H1 (cell line): ENCODE measurements at regions not wholly inside any gene's neighbourhood (a gene's known extent, or its start where the extent isn't known, plus 50 kb on each side); places are given as distances from the start of the nearest gene placed in this dataset.

Source experiments
- CBX8 ChIP-seq: fragments of 300-800, 300-1000 bp; sonication (generic); IDR thresholded peaks from 2 replicates; pipeline ENCODE4 v1.7.1; 2016; ENCODE audit warnings: low read depth, low read length, borderline replicate concordance
- EGR1 ChIP-seq: IDR thresholded peaks from 2 replicates; pipeline ENCODE4 v1.6.1; 2011; ENCODE audit warnings: low read depth, low read length, borderline replicate concordance
- HDAC6 ChIP-seq: IDR thresholded peaks from one replicate; pipeline ENCODE4 v1.7.1; 2012; ENCODE audit warnings: low read depth, mild to moderate bottlenecking, inconsistent platforms, low read length, moderate library complexity
- MAFK ChIP-seq: IDR thresholded peaks from 2 replicates; pipeline ENCODE4 v1.6.1; 2012; ENCODE audit warnings: low read depth, mild to moderate bottlenecking, improper control_type of control experiment, low read length
- POLR2AphosphoS5 ChIP-seq: IDR thresholded peaks from 2 replicates; pipeline ENCODE4 v1.6.1; 2011; ENCODE audit warnings: low read depth, low read length
- SRF ChIP-seq: IDR thresholded peaks from 2 replicates; pipeline ENCODE4 v1.6.1; 2011; ENCODE audit warnings: mild to moderate bottlenecking, low read depth, low read length, moderate library complexity
- TF ChIP-seq, protein P1 (sequence below): fragments of 300-600 bp; sonication (generic); IDR thresholded peaks from 2 replicates; pipeline ENCODE4 v1.7.1; 2012; ENCODE audit warnings: low read length, moderate library complexity, mild to moderate bottlenecking, inconsistent platforms; ENCODE audit not compliant: insufficient replicate concordance
- TF ChIP-seq, protein P2 (sequence below): IDR thresholded peaks from 2 replicates; pipeline ENCODE4 v1.6.1; 2012; ENCODE audit warnings: low read length, inconsistent platforms

DNA sequence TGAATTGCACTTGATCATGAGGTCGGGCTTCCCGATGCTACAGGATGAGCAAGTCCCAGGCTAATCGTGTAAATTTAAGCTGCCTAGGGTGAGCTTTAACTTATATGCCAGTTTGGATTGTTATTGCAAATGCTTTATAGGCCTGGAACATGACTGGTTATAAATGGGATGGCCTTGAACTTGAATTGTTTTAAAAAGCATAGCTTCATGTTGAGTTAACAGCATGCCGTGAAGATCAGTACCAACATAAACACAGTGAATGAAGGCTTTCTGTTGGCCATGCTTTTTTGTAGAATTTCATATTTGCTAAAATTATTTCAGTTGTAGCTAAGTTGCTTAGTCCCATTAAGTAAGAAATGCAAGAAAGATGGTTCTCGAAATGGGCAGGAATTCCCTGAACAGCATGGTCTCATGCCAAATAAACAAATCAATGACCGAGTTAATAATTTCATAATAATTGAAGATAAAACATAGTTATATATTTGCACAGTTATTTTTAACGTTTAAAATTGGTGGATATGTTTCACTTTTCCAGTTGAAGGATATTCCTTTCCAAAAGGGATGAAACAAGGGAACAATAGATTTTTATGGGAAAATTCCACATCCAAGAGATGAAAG, 76.6 kb upstream of the ARID1B start (continued):
- TF ChIP-seq, protein P1, sequence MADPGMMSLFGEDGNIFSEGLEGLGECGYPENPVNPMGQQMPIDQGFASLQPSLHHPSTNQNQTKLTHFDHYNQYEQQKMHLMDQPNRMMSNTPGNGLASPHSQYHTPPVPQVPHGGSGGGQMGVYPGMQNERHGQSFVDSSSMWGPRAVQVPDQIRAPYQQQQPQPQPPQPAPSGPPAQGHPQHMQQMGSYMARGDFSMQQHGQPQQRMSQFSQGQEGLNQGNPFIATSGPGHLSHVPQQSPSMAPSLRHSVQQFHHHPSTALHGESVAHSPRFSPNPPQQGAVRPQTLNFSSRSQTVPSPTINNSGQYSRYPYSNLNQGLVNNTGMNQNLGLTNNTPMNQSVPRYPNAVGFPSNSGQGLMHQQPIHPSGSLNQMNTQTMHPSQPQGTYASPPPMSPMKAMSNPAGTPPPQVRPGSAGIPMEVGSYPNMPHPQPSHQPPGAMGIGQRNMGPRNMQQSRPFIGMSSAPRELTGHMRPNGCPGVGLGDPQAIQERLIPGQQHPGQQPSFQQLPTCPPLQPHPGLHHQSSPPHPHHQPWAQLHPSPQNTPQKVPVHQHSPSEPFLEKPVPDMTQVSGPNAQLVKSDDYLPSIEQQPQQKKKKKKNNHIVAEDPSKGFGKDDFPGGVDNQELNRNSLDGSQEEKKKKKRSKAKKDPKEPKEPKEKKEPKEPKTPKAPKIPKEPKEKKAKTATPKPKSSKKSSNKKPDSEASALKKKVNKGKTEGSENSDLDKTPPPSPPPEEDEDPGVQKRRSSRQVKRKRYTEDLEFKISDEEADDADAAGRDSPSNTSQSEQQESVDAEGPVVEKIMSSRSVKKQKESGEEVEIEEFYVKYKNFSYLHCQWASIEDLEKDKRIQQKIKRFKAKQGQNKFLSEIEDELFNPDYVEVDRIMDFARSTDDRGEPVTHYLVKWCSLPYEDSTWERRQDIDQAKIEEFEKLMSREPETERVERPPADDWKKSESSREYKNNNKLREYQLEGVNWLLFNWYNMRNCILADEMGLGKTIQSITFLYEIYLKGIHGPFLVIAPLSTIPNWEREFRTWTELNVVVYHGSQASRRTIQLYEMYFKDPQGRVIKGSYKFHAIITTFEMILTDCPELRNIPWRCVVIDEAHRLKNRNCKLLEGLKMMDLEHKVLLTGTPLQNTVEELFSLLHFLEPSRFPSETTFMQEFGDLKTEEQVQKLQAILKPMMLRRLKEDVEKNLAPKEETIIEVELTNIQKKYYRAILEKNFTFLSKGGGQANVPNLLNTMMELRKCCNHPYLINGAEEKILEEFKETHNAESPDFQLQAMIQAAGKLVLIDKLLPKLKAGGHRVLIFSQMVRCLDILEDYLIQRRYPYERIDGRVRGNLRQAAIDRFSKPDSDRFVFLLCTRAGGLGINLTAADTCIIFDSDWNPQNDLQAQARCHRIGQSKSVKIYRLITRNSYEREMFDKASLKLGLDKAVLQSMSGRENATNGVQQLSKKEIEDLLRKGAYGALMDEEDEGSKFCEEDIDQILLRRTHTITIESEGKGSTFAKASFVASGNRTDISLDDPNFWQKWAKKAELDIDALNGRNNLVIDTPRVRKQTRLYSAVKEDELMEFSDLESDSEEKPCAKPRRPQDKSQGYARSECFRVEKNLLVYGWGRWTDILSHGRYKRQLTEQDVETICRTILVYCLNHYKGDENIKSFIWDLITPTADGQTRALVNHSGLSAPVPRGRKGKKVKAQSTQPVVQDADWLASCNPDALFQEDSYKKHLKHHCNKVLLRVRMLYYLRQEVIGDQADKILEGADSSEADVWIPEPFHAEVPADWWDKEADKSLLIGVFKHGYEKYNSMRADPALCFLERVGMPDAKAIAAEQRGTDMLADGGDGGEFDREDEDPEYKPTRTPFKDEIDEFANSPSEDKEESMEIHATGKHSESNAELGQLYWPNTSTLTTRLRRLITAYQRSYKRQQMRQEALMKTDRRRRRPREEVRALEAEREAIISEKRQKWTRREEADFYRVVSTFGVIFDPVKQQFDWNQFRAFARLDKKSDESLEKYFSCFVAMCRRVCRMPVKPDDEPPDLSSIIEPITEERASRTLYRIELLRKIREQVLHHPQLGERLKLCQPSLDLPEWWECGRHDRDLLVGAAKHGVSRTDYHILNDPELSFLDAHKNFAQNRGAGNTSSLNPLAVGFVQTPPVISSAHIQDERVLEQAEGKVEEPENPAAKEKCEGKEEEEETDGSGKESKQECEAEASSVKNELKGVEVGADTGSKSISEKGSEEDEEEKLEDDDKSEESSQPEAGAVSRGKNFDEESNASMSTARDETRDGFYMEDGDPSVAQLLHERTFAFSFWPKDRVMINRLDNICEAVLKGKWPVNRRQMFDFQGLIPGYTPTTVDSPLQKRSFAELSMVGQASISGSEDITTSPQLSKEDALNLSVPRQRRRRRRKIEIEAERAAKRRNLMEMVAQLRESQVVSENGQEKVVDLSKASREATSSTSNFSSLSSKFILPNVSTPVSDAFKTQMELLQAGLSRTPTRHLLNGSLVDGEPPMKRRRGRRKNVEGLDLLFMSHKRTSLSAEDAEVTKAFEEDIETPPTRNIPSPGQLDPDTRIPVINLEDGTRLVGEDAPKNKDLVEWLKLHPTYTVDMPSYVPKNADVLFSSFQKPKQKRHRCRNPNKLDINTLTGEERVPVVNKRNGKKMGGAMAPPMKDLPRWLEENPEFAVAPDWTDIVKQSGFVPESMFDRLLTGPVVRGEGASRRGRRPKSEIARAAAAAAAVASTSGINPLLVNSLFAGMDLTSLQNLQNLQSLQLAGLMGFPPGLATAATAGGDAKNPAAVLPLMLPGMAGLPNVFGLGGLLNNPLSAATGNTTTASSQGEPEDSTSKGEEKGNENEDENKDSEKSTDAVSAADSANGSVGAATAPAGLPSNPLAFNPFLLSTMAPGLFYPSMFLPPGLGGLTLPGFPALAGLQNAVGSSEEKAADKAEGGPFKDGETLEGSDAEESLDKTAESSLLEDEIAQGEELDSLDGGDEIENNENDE = no peak
- TF ChIP-seq, protein P2, sequence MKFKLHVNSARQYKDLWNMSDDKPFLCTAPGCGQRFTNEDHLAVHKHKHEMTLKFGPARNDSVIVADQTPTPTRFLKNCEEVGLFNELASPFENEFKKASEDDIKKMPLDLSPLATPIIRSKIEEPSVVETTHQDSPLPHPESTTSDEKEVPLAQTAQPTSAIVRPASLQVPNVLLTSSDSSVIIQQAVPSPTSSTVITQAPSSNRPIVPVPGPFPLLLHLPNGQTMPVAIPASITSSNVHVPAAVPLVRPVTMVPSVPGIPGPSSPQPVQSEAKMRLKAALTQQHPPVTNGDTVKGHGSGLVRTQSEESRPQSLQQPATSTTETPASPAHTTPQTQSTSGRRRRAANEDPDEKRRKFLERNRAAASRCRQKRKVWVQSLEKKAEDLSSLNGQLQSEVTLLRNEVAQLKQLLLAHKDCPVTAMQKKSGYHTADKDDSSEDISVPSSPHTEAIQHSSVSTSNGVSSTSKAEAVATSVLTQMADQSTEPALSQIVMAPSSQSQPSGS = no peak
- TF ChIP-seq SRF (no peak), EGR1 (no peak), CBX8 (no peak), POLR2AphosphoS5 (no peak), HDAC6 (no peak), MAFK (no peak)
